GM23338 (cell line): ENCODE measurements at regions not wholly inside any gene's neighbourhood (a gene's known extent, or its start where the extent isn't known, plus 50 kb on each side); places are given as distances from the start of the nearest gene placed in this dataset.

Experiments used
- ATAC-seq: fragments of 200-7000 bp; cut with Tn5 transposase; 3 replicates; pipeline ENCODE4 v1.9.1; 2020
- DNase-seq: peaks from one replicate; pipeline ENCODE4 v3.0.0-alpha.2; 2015; ENCODE audit warnings: low spot score
- H2AFZ ChIP-seq: fragments of 200-600 bp; sonication (generic); 2 replicates; pipeline ENCODE4 v1.8.0; 2016; ENCODE audit warnings: antibody characterized with exemption, mild to moderate bottlenecking, moderate library complexity
- H3F3A ChIP-seq: fragments of 200-600 bp; sonication (generic); replicated peaks from 2 replicates; pipeline ENCODE4 v1.8.0; 2017; ENCODE audit warnings: antibody characterized with exemption, mixed run types, low read depth
- H3K27ac ChIP-seq: fragments of 200-600 bp; sonication (generic); 2 replicates; pipeline ENCODE4 v1.6.1; 2016; ENCODE audit warnings: low read depth
- H3K27me3 ChIP-seq: fragments of 200-600 bp; sonication (generic); 2 replicates; pipeline ENCODE4 v1.8.0; 2016; ENCODE audit warnings: mild to moderate bottlenecking, mixed run types, moderate library complexity; ENCODE audit not compliant: insufficient read depth
- H3K36me3 ChIP-seq: fragments of 200-600 bp; sonication (generic); 2 replicates; pipeline ENCODE4 v1.8.0; 2016; ENCODE audit warnings: mild to moderate bottlenecking; ENCODE audit not compliant: insufficient read depth
- H3K4me1 ChIP-seq: fragments of 200-600 bp; sonication (generic); 2 replicates; pipeline ENCODE4 v1.8.0; 2016; ENCODE audit warnings: mild to moderate bottlenecking, moderate library complexity; ENCODE audit not compliant: insufficient read depth
- H3K4me2 ChIP-seq: fragments of 200-600 bp; sonication (generic); 2 replicates; pipeline ENCODE4 v1.7.1; 2017; ENCODE audit warnings: mixed run types
- H3K4me3 ChIP-seq: fragments of 200-600 bp; sonication (generic); 2 replicates; pipeline ENCODE4 v1.6.1; 2016; ENCODE audit warnings: mixed run types
- H3K79me2 ChIP-seq: fragments of 200-600 bp; sonication (generic); replicated peaks from 2 replicates; pipeline ENCODE4 v1.8.0; 2017; ENCODE audit warnings: mild to moderate bottlenecking; ENCODE audit not compliant: insufficient read depth
- H3K9me2 ChIP-seq: fragments of 200-600 bp; sonication (generic); 2 replicates; pipeline ENCODE4 v1.8.0; 2017; ENCODE audit not compliant: insufficient read depth
- H4K20me1 ChIP-seq: fragments of 200-600 bp; sonication (generic); replicated peaks from 2 replicates; pipeline ENCODE4 v1.8.0; 2017; ENCODE audit warnings: mild to moderate bottlenecking; ENCODE audit not compliant: insufficient read depth
- H3K27ac Mint-ChIP-seq: 2 replicates; pipeline ENCODE4 v1.8.0; 2020; ENCODE audit warnings: inconsistent platforms, mild to moderate bottlenecking, moderate library complexity, mixed read lengths
- H3K27me3 Mint-ChIP-seq: 3 replicates; pipeline ENCODE4 v1.8.0; 2022; ENCODE audit warnings: low read depth, mild to moderate bottlenecking, moderate library complexity, mixed read lengths, inconsistent platforms; ENCODE audit not compliant: insufficient read depth, poor library complexity
- H3K36me3 Mint-ChIP-seq: 3 replicates; pipeline ENCODE4 v1.8.0; 2021; ENCODE audit warnings: low read depth, mild to moderate bottlenecking, inconsistent platforms, moderate library complexity, mixed read lengths
- H3K4me1 Mint-ChIP-seq: 3 replicates; pipeline ENCODE4 v1.8.0; 2020; ENCODE audit warnings: mild to moderate bottlenecking, inconsistent platforms, mixed read lengths
- H3K4me3 Mint-ChIP-seq: 3 replicates; pipeline ENCODE4 v1.8.0; 2021; ENCODE audit warnings: moderate library complexity, mild to moderate bottlenecking, inconsistent platforms, mixed read lengths
- H3K9me3 Mint-ChIP-seq: 3 replicates; pipeline ENCODE4 v1.8.0; 2020; ENCODE audit warnings: moderate library complexity, mild to moderate bottlenecking, inconsistent platforms, mixed read lengths
- CREB1 ChIP-seq: fragments of 250-450 bp; sonication (Bioruptor Pico); IDR thresholded peaks from 2 replicates; pipeline ENCODE4 v1.5.0; 2020; ENCODE audit warnings: low read depth, mild to moderate bottlenecking, moderate library complexity
- ETS1 ChIP-seq: IDR thresholded peaks from 2 replicates; pipeline ENCODE4 v1.6.1; 2016; ENCODE audit warnings: antibody characterized with exemption
- EZH2 ChIP-seq: fragments of 200-600 bp; sonication (generic); IDR thresholded peaks from one replicate; pipeline ENCODE4 v1.8.0; 2017; ENCODE audit warnings: antibody characterized with exemption, mild to moderate bottlenecking, low read depth; ENCODE audit not compliant: unreplicated experiment
- EZH2phosphoT487 ChIP-seq: fragments of 200-600 bp; sonication (generic); IDR thresholded peaks from one replicate; pipeline ENCODE4 v1.8.1; 2018; ENCODE audit warnings: antibody characterized with exemption; ENCODE audit not compliant: unreplicated experiment
- NANOG ChIP-seq: IDR thresholded peaks from 2 replicates; pipeline ENCODE4 v1.6.1; 2016; ENCODE audit warnings: antibody characterized with exemption, borderline replicate concordance
- POLR2AphosphoS5 ChIP-seq: IDR thresholded peaks from 2 replicates; pipeline ENCODE4 v1.6.1; 2016; ENCODE audit warnings: antibody characterized with exemption, low read depth
- REST ChIP-seq: IDR thresholded peaks from one replicate; pipeline ENCODE4 v1.6.1; 2018; ENCODE audit warnings: antibody characterized with exemption; ENCODE audit not compliant: unreplicated experiment
- STAT1 ChIP-seq: IDR thresholded peaks from one replicate; pipeline ENCODE4 v1.6.1; 2016; ENCODE audit warnings: antibody characterized with exemption; ENCODE audit not compliant: unreplicated experiment
- ZNF114 ChIP-seq: fragments of 250-450 bp; sonication (Bioruptor Pico); IDR thresholded peaks from 2 replicates; pipeline ENCODE4 v1.5.0; 2020; ENCODE audit warnings: mild to moderate bottlenecking, moderate library complexity
- ZNF331 ChIP-seq: fragments of 250-450 bp; sonication (Bioruptor Pico); IDR thresholded peaks from 2 replicates; pipeline ENCODE4 v1.5.0; 2020; ENCODE audit warnings: low read depth, mild to moderate bottlenecking, moderate library complexity
- ZNF462 ChIP-seq: fragments of 250-450 bp; sonication (Bioruptor Pico); IDR thresholded peaks from 2 replicates; pipeline ENCODE4 v1.5.0; 2020; ENCODE audit warnings: mild to moderate bottlenecking, moderate library complexity

- no peaks in the 10 kb centered on the region for H3K27me3 ChIP-seq
- H3K4me1 Mint-ChIP-seq: peaks cover 31% of the 10 kb centered on the region
Observed at GRCh38 chr2:236861944-236862343, 223.7 kb upstream of the COPS8 start.

More at GRCh38 chr2:236861944-236862343, 223.7 kb upstream of the COPS8 start:
- H3K4me3 ChIP-seq: no peak overlapping the region
- H3K4me2 ChIP-seq: no peak overlapping the region
- H3K4me3 Mint-ChIP-seq: no peak overlapping the region
- no peaks in the 10 kb centered on the region for H3K79me2 ChIP-seq
- H3K9me2 ChIP-seq: peaks cover 1% of the 10 kb centered on the region; the same call in 1 of the 2 replicates
- TF ChIP-seq ETS1 (no peak), NANOG (no peak), POLR2AphosphoS5 (no peak), ZNF462 (CRISPR knock-in tag) (no peak), EZH2phosphoT487 (no peak), CREB1 (CRISPR knock-in tag) (no peak), ZNF114 (CRISPR knock-in tag) (no peak), STAT1 (no peak), REST (no peak), EZH2 (no peak), ZNF331 (CRISPR knock-in tag) (no peak)
- H3F3A ChIP-seq: no peaks in the 10 kb centered on the region
- no peaks in the 10 kb centered on the region for H3K36me3 ChIP-seq
- no peak for ATAC-seq
- peaks cover 38% of the 10 kb centered on the region for H3K9me3 Mint-ChIP-seq
- H3K27me3 Mint-ChIP-seq: peaks cover 6% of the 10 kb centered on the region
- no peak overlapping the region for H3K27ac ChIP-seq
- H2AFZ ChIP-seq: no peak overlapping the region
- no peak for DNase-seq
- H4K20me1 ChIP-seq: no peaks in the 10 kb centered on the region
- H3K36me3 Mint-ChIP-seq: peaks cover 27% of the 10 kb centered on the region
- peaks cover 27% of the 10 kb centered on the region for H3K4me1 ChIP-seq
- H3K27ac Mint-ChIP-seq: no peak overlapping the region
